GM12878 (cell line): ENCODE measurements at regions not wholly inside any gene's neighbourhood (a gene's known extent, or its start where the extent isn't known, plus 50 kb on each side); places are given as distances from the start of the nearest gene placed in this dataset.

Experiments
- ATAC-seq: fragments of 200-7000 bp; cut with Tn5 transposase; 3 replicates; pipeline ENCODE4 v1.9.1; 2020; ENCODE audit warnings: mild to moderate bottlenecking, moderate library complexity
- BruUV-seq: library from RNA; stranded (reverse); fragments of 400-500 nt; replicated peaks from 2 replicates; lab custom pipeline; 2021; lab: Mats Ljungman, UMichigan
- CTCF ChIA-PET: fragments of 300-600 bp; sonication (Branson Sonifier 250); formaldehyde crosslinking; extraction: SDS; loops from one replicate; lab custom pipeline; 2021; ENCODE audit warnings: inconsistent platforms; lab: Yijun Ruan, JAX
- POLR2A ChIA-PET: fragments of 350-600 bp; formaldehyde crosslinking; extraction: SDS; loops from one replicate; lab custom pipeline; 2021; ENCODE audit warnings: inconsistent platforms; lab: Charles Lee
- RAD21 ChIA-PET: fragments of 300-600 bp; sonication (Branson Sonifier 250); formaldehyde crosslinking; loops from one replicate; lab custom pipeline; 2023; ENCODE audit warnings: antibody characterized with exemption; ENCODE audit not compliant: unreplicated experiment; lab: Charles Lee
- SMC1A ChIA-PET: fragments of 300-600 bp; sonication (Branson Sonifier 250); formaldehyde crosslinking; loops from one replicate; lab custom pipeline; 2023; ENCODE audit not compliant: unreplicated experiment, uncharacterized antibody; lab: Charles Lee
- DNase-seq: peaks from one replicate; pipeline ENCODE4 v3.0.0-alpha.2; 2011; ENCODE audit warnings: low read depth, low spot score
- FAIRE-seq: peaks from 3 replicates; lab custom pipeline; 2011; peaks lifted over from hg19 to GRCh38; lab: Jason Lieb, UNC
- H2AFZ ChIP-seq: 2 replicates; pipeline ENCODE4 v1.6.0; 2011; ENCODE audit warnings: low read depth, low read length, control low read depth; ENCODE audit not compliant: control insufficient read depth
- H3K27ac ChIP-seq: 2 replicates; pipeline ENCODE4 v1.5.1; 2011; ENCODE audit warnings: control low read depth; ENCODE audit not compliant: control insufficient read depth, insufficient read depth
- H3K27me3 ChIP-seq, 2 experiments: replicated peaks in 1 of 2; 2 replicates each; pipeline versions ENCODE4 v1.6.0 to v1.6.1; 2011; ENCODE audit warnings: low read length in 1 of 2; ENCODE audit not compliant: control insufficient read depth in 2 of 2, insufficient read depth in 2 of 2
- H3K36me3 ChIP-seq, 2 experiments: 2 replicates each; pipeline ENCODE4 v1.5.1; 2011; ENCODE audit warnings: low read length in 1 of 2; ENCODE audit not compliant: control insufficient read depth in 2 of 2, insufficient read depth in 2 of 2
- H3K4me1 ChIP-seq: 2 replicates; pipeline ENCODE4 v1.6.1; 2011; ENCODE audit warnings: mild to moderate bottlenecking, low read length, moderate library complexity, mixed read lengths; ENCODE audit not compliant: control insufficient read depth, insufficient read depth
- H3K4me2 ChIP-seq: 2 replicates; pipeline ENCODE4 v1.6.0; 2011; ENCODE audit warnings: control low read depth; ENCODE audit not compliant: control insufficient read depth, insufficient read depth
- H3K4me3 ChIP-seq: fragments of 200-600 bp; sonication (generic); 2 replicates; pipeline ENCODE4 v1.5.1; 2016
- H3K79me2 ChIP-seq: 2 replicates; pipeline ENCODE4 v1.6.0; 2011; ENCODE audit warnings: low read length; ENCODE audit not compliant: control insufficient read depth, insufficient read depth
- H3K9ac ChIP-seq: 2 replicates; pipeline ENCODE4 v1.8.0; 2011; ENCODE audit warnings: low read length, control low read depth, mixed read lengths; ENCODE audit not compliant: control insufficient read depth, insufficient read depth
- H3K9me3 ChIP-seq: replicated peaks from 3 replicates; pipeline ENCODE4 v1.5.1; 2011; ENCODE audit warnings: mild to moderate bottlenecking, low read length; ENCODE audit not compliant: control insufficient read depth, insufficient read depth
- H4K20me1 ChIP-seq: 2 replicates; pipeline ENCODE4 v1.6.0; 2011; ENCODE audit not compliant: control insufficient read depth, insufficient read depth
- BACH1 ChIP-seq: fragments of 450-650 bp; IDR thresholded peaks from 2 replicates; pipeline ENCODE4 v1.6.1; 2017; ENCODE audit warnings: mild to moderate bottlenecking, borderline replicate concordance
- BCL11A ChIP-seq: IDR thresholded peaks from 2 replicates; pipeline ENCODE4 v1.6.1; 2011; ENCODE audit warnings: low read depth, low read length
- CBFB ChIP-seq: IDR thresholded peaks from 2 replicates; pipeline ENCODE4 v1.6.1; 2016; ENCODE audit warnings: antibody characterized with exemption, low read depth
- FOS ChIP-seq: IDR thresholded peaks from 3 replicates; pipeline ENCODE4 v1.6.1; 2011; ENCODE audit warnings: borderline replicate concordance; ENCODE audit not compliant: insufficient read length; ENCODE audit errors: extremely low read depth
- GATAD2B ChIP-seq: fragments of 450-650 bp; conservative IDR thresholded peaks from 2 replicates; pipeline ENCODE4 v1.6.1; 2017; ENCODE audit warnings: low read depth, mild to moderate bottlenecking, moderate library complexity
- MAX ChIP-seq: IDR thresholded peaks from 2 replicates; pipeline ENCODE4 v1.6.1; 2012; ENCODE audit warnings: low read depth, low read length, improper control_type of control experiment
- MEF2A ChIP-seq: IDR thresholded peaks from 2 replicates; pipeline ENCODE4 v1.6.1; 2011; ENCODE audit warnings: low read depth, mild to moderate bottlenecking, low read length, moderate library complexity; ENCODE audit not compliant: insufficient read depth
- MYC ChIP-seq: IDR thresholded peaks from 2 replicates; pipeline ENCODE4 v1.6.1; 2011; ENCODE audit warnings: mild to moderate bottlenecking, low read length, moderate library complexity, inconsistent platforms; ENCODE audit not compliant: insufficient read depth, insufficient replicate concordance, insufficient read length, severe bottlenecking
- NR2C1 ChIP-seq: fragments of 450-650 bp; IDR thresholded peaks from 2 replicates; pipeline ENCODE4 v1.6.1; 2017; ENCODE audit warnings: antibody characterized with exemption, mild to moderate bottlenecking, moderate library complexity
- NRF1 ChIP-seq: conservative IDR thresholded peaks from 2 replicates; pipeline ENCODE4 v1.6.1; 2011; ENCODE audit warnings: mild to moderate bottlenecking, low read depth, low read length, improper control_type of control experiment
- RELA ChIP-seq: fragments of 450-650 bp; IDR thresholded peaks from 2 replicates; pipeline ENCODE4 v1.8.0; 2014; ENCODE audit warnings: borderline replicate concordance; ENCODE audit not compliant: partially characterized antibody
- SRF ChIP-seq, 2 experiments: IDR thresholded peaks; 2 replicates each; pipeline ENCODE4 v1.6.1; 2011; ENCODE audit warnings: low read depth in 2 of 2, low read length in 2 of 2, mild to moderate bottlenecking in 1 of 2, moderate library complexity in 1 of 2
- STAT3 ChIP-seq: IDR thresholded peaks from 2 replicates; pipeline ENCODE4 v1.6.1; 2011; ENCODE audit warnings: low read depth, low read length, improper control_type of control experiment
- SUPT20H ChIP-seq: IDR thresholded peaks from 2 replicates; pipeline ENCODE4 v1.6.1; 2011; ENCODE audit warnings: low read depth, mild to moderate bottlenecking, low read length, moderate library complexity, borderline replicate concordance; ENCODE audit not compliant: control insufficient read depth
- YY1 ChIP-seq: IDR thresholded peaks from 2 replicates; pipeline ENCODE4 v1.6.1; 2011; ENCODE audit warnings: low read depth, mild to moderate bottlenecking, low read length
- ZNF24 ChIP-seq: fragments of 450-650 bp; IDR thresholded peaks from 2 replicates; pipeline ENCODE4 v1.6.1; 2017; ENCODE audit warnings: antibody characterized with exemption, mild to moderate bottlenecking
- WGBS: methylation state at CpG from one replicate; pipeline ENCODE4 v1.1.6; 2016; ENCODE audit warnings: low lambda C conversion rate; ENCODE audit not compliant: insufficient replicate concordance, insufficient coverage; ENCODE audit errors: missing lambda C conversion rate; 5-methylcytosine and 5-hydroxymethylcytosine counted together
- in situ Hi-C: fragments of 300-500 bp; cut with MboI; formaldehyde crosslinking; loops from 9 replicates; pipeline ENCODE4 v1.14.3; 2018; ENCODE audit warnings: mixed read lengths
- intact Hi-C: fragments of 100-400 bp; cut with micrococcal nuclease; formaldehyde crosslinking; loops from one replicate; pipeline ENCODE4 v1.14.2; 2022; ENCODE audit not compliant: unreplicated experiment
- TF ChIP-seq, protein P1 (sequence below): IDR thresholded peaks from 2 replicates; pipeline ENCODE4 v1.6.1; 2012; ENCODE audit warnings: low read length, inconsistent platforms

GRCh38 chr17:36824678-36825101 is 112.6 kb upstream of the LHX1 start (continued):
- TF ChIP-seq GATAD2B, result no peak
- no peak for TF ChIP-seq SUPT20H
- no peak for TF ChIP-seq STAT3

DNA sequence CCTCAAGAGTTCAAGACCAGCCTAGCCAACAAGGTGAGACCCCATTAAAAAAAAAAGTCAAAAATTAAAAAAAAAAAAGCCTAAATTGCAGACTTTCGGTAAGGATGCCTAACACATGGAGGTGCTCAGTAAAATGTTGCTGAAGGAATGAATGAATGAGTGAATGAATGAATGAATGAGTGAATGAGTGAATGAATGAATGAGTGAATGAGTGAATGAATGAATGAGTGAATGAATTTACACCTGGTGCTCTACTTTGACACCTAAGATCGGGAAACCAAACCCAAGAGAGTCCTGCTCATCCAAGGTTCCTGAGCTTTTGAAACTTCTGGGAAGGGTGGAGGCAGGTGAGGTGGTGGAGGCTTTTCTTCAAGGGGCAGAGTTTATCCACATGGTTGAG is 112.2 kb upstream of the LHX1 start:
- H3K4me2 ChIP-seq, result no peak overlapping the region
- H3K4me1 ChIP-seq, result no peaks in the 10 kb centered on the region
- H3K36me3 ChIP-seq, result no peaks in the 10 kb centered on the region
- FAIRE-seq, result no peak
- BruUV-seq, result no TSS peak
- TF ChIP-seq FOS (no peak), ZNF24 (peak; percentile 95)
- TF ChIP-seq, all 136 proteins: peak for 1
- H3K9ac ChIP-seq, result no peak overlapping the region
- RAD21 ChIA-PET, result no interaction called here
- CTCF ChIA-PET, result no interaction called here
- in situ Hi-C loops (no loop called here), intact Hi-C loops (no loop called here)
- WGBS, result 100% methylated on average over 2 of the region's 2 CpGs
- SMC1A ChIA-PET, result no interaction called here
- H3K27ac ChIP-seq, result no peak overlapping the region
- no peak for ATAC-seq
- POLR2A ChIA-PET, result no interaction called here
- peaks cover 0 to 4% of the 10 kb centered on the region in 2 experiments; a peak in 3 of 4 replicates for H3K27me3 ChIP-seq
- H3K4me3 ChIP-seq, result no peak overlapping the region
- no peaks in the 10 kb centered on the region for H4K20me1 ChIP-seq
- no peaks in the 10 kb centered on the region for H3K79me2 ChIP-seq
- no peak for DNase-seq
- no peaks in the 10 kb centered on the region for H3K9me3 ChIP-seq
- H2AFZ ChIP-seq, result no peak overlapping the region

GRCh38 chr17:36825521-36825920 is 111.8 kb upstream of the LHX1 start:
- WGBS, result 61% methylated on average over 8 of the region's 8 CpGs
- ChIA-PET POLR2A (no interaction called here), SMC1A (no interaction called here), RAD21 (no interaction called here), CTCF (no interaction called here)
- DNase-seq, result no peak
- H3K9me3 ChIP-seq, result no peaks in the 10 kb centered on the region
- H3K4me2 ChIP-seq, result no peak overlapping the region
- H3K27me3 ChIP-seq, result peaks cover 0 to 4% of the 10 kb centered on the region in 2 experiments; a peak in 3 of 4 replicates
- H3K36me3 ChIP-seq, result no peaks in the 10 kb centered on the region
- no peak overlapping the region for H3K4me3 ChIP-seq
- H3K27ac ChIP-seq, result no peak overlapping the region
- no peak for ATAC-seq
- H3K4me1 ChIP-seq, result no peaks in the 10 kb centered on the region
- H3K9ac ChIP-seq, result no peak overlapping the region
- no peak for FAIRE-seq
- no peaks in the 10 kb centered on the region for H4K20me1 ChIP-seq
- in situ Hi-C loops (no loop called here), intact Hi-C loops (no loop called here)
- H3K79me2 ChIP-seq, result no peaks in the 10 kb centered on the region
- BruUV-seq, result no TSS peak
- no peak overlapping the region for H2AFZ ChIP-seq
- TF ChIP-seq CBFB (no peak), BCL11A (no peak), MYC (no peak), RELA (no peak), BACH1 (no peak), NR2C1 (no peak), NRF1 (no peak), SRF (IDR thresholded peaks at IDR 0.05; ENCODE audit: low read depth in 2 of 2, low read length in 2 of 2) (no peak), MAX (no peak), YY1 (no peak), MEF2A (no peak)
- TF ChIP-seq, protein P1, sequence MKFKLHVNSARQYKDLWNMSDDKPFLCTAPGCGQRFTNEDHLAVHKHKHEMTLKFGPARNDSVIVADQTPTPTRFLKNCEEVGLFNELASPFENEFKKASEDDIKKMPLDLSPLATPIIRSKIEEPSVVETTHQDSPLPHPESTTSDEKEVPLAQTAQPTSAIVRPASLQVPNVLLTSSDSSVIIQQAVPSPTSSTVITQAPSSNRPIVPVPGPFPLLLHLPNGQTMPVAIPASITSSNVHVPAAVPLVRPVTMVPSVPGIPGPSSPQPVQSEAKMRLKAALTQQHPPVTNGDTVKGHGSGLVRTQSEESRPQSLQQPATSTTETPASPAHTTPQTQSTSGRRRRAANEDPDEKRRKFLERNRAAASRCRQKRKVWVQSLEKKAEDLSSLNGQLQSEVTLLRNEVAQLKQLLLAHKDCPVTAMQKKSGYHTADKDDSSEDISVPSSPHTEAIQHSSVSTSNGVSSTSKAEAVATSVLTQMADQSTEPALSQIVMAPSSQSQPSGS, result no peak
